ENCODE measurements at regions not wholly inside any gene's neighbourhood (a gene's known extent, or its start where the extent isn't known, plus 50 kb on each side); places are given as distances from the start of the nearest gene placed in this dataset.
"Not testable (repeated sequence)": the region's sequence is repeated elsewhere in the genome, so short reads cannot be mapped to it uniquely, and the experiment has no call there.

- intact Hi-C loops (cut with DNase I): no loop called here
- peak; percentile 45 for ATAC-seq
- no peak for DNase-seq (ENCODE audit: low spot score)
Measured at GRCh38 chr7:80307227-80307856, 172.7 kb downstream of the GNAI1 start.

GRCh38 chr7:80303315-80303714, 168.7 kb downstream of the GNAI1 start:
- ATAC-seq (no peak), DNase-seq (ENCODE audit: low spot score) (no peak)
- intact Hi-C loops (cut with DNase I): no loop called here

GRCh38 chr7:80302636-80303035, 168.0 kb downstream of the GNAI1 start:
- ATAC-seq: no peak
- intact Hi-C loops (cut with DNase I): no loop called here
- no peak for DNase-seq (ENCODE audit: low spot score)

GRCh38 chr7:80302078-80302477, 167.4 kb downstream of the GNAI1 start:
- ATAC-seq (no peak), DNase-seq (ENCODE audit: low spot score) (no peak)
- intact Hi-C loops (cut with DNase I): no loop called here

- ATAC-seq (no peak), DNase-seq (ENCODE audit: low spot score) (no peak)
- intact Hi-C loops (cut with DNase I): no loop called here
Measured at GRCh38 chr7:80298201-80298600, 163.6 kb downstream of the GNAI1 start.

GRCh38 chr7:80294346-80294745, 159.7 kb downstream of the GNAI1 start:
- DNase-seq (ENCODE audit: low spot score): no peak
- intact Hi-C loops (cut with DNase I): no loop called here
- no peak for ATAC-seq

GRCh38 chr7:80292634-80293033, 158.0 kb downstream of the GNAI1 start:
- intact Hi-C loops (cut with DNase I); DNase-seq (ENCODE audit: low spot score): not testable (repeated sequence)

GRCh38 chr7:80288175-80289122, 153.8 kb downstream of the GNAI1 start:
- ATAC-seq (peak; percentile 30), DNase-seq (ENCODE audit: low spot score) (no peak)
- intact Hi-C loops (cut with DNase I): no loop called here

More at GRCh38 chr7:80292634-80293033, 158.0 kb downstream of the GNAI1 start:
- not testable (repeated sequence) for ATAC-seq

- ATAC-seq: peak; percentile 32
- DNase-seq (ENCODE audit: low spot score): no peak
- intact Hi-C loops (cut with DNase I): no loop called here
Measured at GRCh38 chr7:80287400-80288174, 153.0 kb downstream of the GNAI1 start.

GRCh38 chr7:80286611-80287010, 152.0 kb downstream of the GNAI1 start:
- ATAC-seq: no peak
- intact Hi-C loops (cut with DNase I): no loop called here

GRCh38 chr7:80284855-80285254, 150.2 kb downstream of the GNAI1 start:
- DNase-seq (ENCODE audit: low spot score) (no peak), ATAC-seq (no peak)
- intact Hi-C loops (cut with DNase I): no loop called here

More at GRCh38 chr7:80286611-80287010, 152.0 kb downstream of the GNAI1 start:
- no peak for DNase-seq (ENCODE audit: low spot score)

GRCh38 chr7:80279760-80280159, 145.1 kb downstream of the GNAI1 start:
- DNase-seq (ENCODE audit: low spot score): no peak
- no peak for ATAC-seq
- intact Hi-C loops (cut with DNase I): no loop called here

GRCh38 chr7:80278737-80279136, 144.1 kb downstream of the GNAI1 start:
- intact Hi-C loops (cut with DNase I): no loop called here
- ATAC-seq: no peak
- no peak for DNase-seq (ENCODE audit: low spot score)

GRCh38 chr7:80277434-80278427, 143.1 kb downstream of the GNAI1 start:
- ATAC-seq: peak; percentile 63
- intact Hi-C loops (cut with DNase I): no loop called here
- no peak for DNase-seq (ENCODE audit: low spot score)

All from sciatic nerve (tissue), 2 donors.